CD4-positive, CD25-positive, alpha-beta regulatory T cell (primary cell): ENCODE measurements at regions not wholly inside any gene's neighbourhood (a gene's known extent, or its start where the extent isn't known, plus 50 kb on each side); places are given as distances from the start of the nearest gene placed in this dataset.

Source experiments
- ATAC-seq, 2 donors: fragments of 150-1000 bp; cut with Tn5 transposase; one replicate each; pipeline ENCODE4 v1.10.0; 2021; ENCODE audit warnings: low read depth in 2 of 2, moderate number of reproducible peaks in 2 of 2, moderate library complexity in 1 of 2
- DNase-seq, 3 donors: peaks; one replicate each; pipeline versions ENCODE4 v3.0.0 to v3.0.0-alpha.2; 2012 to 2022; ENCODE audit warnings: mixed read lengths in 1 of 3
- H3K27ac ChIP-seq: one replicate; pipeline ENCODE4 v1.7.0; 2013; ENCODE audit warnings: mild to moderate bottlenecking, low read length; ENCODE audit not compliant: insufficient read depth, poor library complexity, severe bottlenecking
- H3K27me3 ChIP-seq: one replicate; pipeline ENCODE4 v1.7.0; 2013; ENCODE audit warnings: low read length; ENCODE audit not compliant: control insufficient read depth, insufficient read depth
- H3K36me3 ChIP-seq: one replicate; pipeline ENCODE4 v1.7.0; 2013; ENCODE audit warnings: mild to moderate bottlenecking, low read length, moderate library complexity; ENCODE audit not compliant: control insufficient read depth, insufficient read depth
- H3K4me1 ChIP-seq: 2 replicates; pipeline ENCODE4 v1.7.0; 2013; ENCODE audit warnings: mild to moderate bottlenecking, low read length; ENCODE audit not compliant: insufficient read depth, control insufficient read depth, poor library complexity, severe bottlenecking
- H3K4me3 ChIP-seq: one replicate; pipeline ENCODE4 v1.7.0; 2013; ENCODE audit warnings: low read depth, mild to moderate bottlenecking, low read length, moderate library complexity
- H3K9me3 ChIP-seq, 2 experiments: 1 replicate in 1 of 2; 2 replicates in 1 of 2; pipeline ENCODE4 v1.7.0; 2013; ENCODE audit warnings: low read length in 2 of 2, mild to moderate bottlenecking in 1 of 2, moderate library complexity in 1 of 2; ENCODE audit not compliant: control insufficient read depth in 2 of 2
- H3K27ac Mint-ChIP-seq, 3 donors: one replicate each; pipeline ENCODE4 v1.8.0; 2020 to 2022; ENCODE audit warnings: mild to moderate bottlenecking in 3 of 3, mixed read lengths in 3 of 3, moderate library complexity in 2 of 3
- H3K27me3 Mint-ChIP-seq: one replicate; pipeline ENCODE4 v1.8.0; 2022; ENCODE audit warnings: mild to moderate bottlenecking, mixed read lengths
- H3K36me3 Mint-ChIP-seq: one replicate; pipeline ENCODE4 v1.8.0; 2020; ENCODE audit warnings: mixed read lengths
- H3K4me1 Mint-ChIP-seq, 4 donors: one replicate each; pipeline ENCODE4 v1.8.0; 2020 to 2022; ENCODE audit warnings: mixed read lengths in 4 of 4, mild to moderate bottlenecking in 1 of 4
- H3K4me3 Mint-ChIP-seq, 4 donors: one replicate each; pipeline ENCODE4 v1.8.0; 2020 to 2022; ENCODE audit warnings: mild to moderate bottlenecking in 4 of 4, mixed read lengths in 4 of 4, moderate library complexity in 3 of 4
- H3K9me3 Mint-ChIP-seq, 7 donors: one replicate each; pipeline ENCODE4 v1.8.0; 2020 to 2022; ENCODE audit warnings: mixed read lengths in 7 of 7, mild to moderate bottlenecking in 3 of 7, moderate library complexity in 2 of 7

DNA sequence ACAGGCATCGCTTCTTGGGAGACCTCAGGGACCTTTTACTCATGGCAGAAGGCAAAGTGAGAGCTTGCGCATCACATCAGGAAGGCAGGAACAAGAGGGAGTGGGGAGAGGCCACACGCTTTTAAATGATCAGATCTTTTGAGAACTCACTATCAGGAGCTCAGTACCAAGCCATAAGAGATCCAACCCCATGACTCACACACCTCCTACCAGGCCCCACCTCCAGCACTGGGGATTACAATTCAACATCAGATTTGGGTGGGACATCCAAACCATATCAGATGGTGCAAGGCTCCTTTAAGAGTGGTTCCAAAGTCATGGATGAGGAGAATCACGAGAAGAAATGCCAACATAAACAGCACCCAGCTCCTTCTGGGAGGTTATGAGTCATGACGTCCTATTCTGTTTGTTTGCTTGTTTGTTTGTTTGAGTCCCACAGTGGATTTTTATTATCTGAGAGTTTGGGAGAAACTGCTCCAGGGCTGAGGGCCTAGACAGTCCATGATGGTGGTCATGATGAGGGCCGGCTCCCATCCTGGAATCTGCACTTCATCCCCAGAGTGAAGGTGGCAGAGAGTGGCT is 453.5 kb downstream of the GADD45G start:
- Mint-ChIP-seq H3K4me1 (no peaks in the 10 kb centered on the region), H3K27me3 (peaks cover 12% of the 10 kb centered on the region), H3K36me3 (no peaks in the 10 kb centered on the region), H3K9me3 (peaks cover 0 to 5% (median 0%) of the 10 kb centered on the region in 7 donors), H3K4me3 (no peak overlapping the region), H3K27ac (no peak overlapping the region)
- Histone ChIP-seq H3K27ac (no peak overlapping the region), H3K36me3 (no peaks in the 10 kb centered on the region), H3K9me3 (no peaks in the 10 kb centered on the region), H3K4me3 (no peak overlapping the region), H3K27me3 (peaks cover 3% of the 10 kb centered on the region), H3K4me1 (no peaks in the 10 kb centered on the region)
- ATAC-seq (no peak), DNase-seq (no peak)

DNA sequence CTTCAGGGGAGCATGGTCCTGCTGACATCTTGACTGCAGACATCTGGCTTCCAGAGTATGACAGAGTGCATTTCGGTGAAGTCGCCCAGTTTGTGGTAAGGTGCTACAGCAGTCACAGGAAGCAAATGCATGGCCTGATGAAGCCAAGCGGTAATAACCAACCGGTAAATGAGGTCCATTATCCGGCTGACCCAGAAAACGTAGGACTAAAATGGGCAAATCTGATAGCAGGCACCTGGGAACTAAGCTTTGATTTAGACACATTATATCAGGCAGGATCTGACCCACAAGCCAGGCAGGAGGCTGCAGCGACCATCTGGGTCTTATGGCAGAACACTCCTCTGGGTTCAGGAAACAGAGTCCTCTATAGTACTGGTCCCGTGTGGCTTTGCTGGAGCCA is 454.6 kb downstream of the GADD45G start:
- Mint-ChIP-seq H3K36me3 (no peaks in the 10 kb centered on the region), H3K9me3 (peaks cover 0 to 5% (median 0%) of the 10 kb centered on the region in 7 donors), H3K4me1 (no peaks in the 10 kb centered on the region), H3K27me3 (peaks cover 16% of the 10 kb centered on the region), H3K4me3 (no peak overlapping the region), H3K27ac (no peak overlapping the region)
- H3K4me3 ChIP-seq: no peak overlapping the region
- ATAC-seq (no peak), DNase-seq (no peak)
- no peak overlapping the region for H3K27ac ChIP-seq
- no peaks in the 10 kb centered on the region for H3K36me3 ChIP-seq
- H3K4me1 ChIP-seq: no peaks in the 10 kb centered on the region
- H3K27me3 ChIP-seq: peaks cover 3% of the 10 kb centered on the region
- H3K9me3 ChIP-seq: no peaks in the 10 kb centered on the region

DNA sequence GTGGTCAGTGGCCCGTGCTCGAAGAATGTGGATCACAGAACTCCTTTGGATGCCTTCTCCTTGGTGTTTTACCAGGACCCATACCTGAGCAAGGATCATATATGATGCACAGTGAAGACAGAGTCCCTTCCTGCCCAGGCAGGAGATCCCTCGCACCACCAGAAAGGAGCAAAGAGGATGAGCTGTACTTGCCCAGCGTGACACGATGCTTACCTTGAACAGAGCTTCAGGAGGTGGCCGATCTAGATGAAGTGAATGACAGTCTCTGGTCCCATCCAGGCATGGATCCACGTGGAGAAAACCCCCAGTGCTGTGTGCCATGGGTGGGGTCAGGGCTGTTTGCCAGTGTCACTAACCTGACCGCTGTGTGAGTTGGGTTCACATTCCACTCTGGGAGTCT is 455.4 kb downstream of the GADD45G start:
- Histone ChIP-seq H3K4me3 (no peak overlapping the region), H3K4me1 (no peaks in the 10 kb centered on the region), H3K27me3 (peaks cover 2% of the 10 kb centered on the region), H3K36me3 (no peaks in the 10 kb centered on the region), H3K9me3 (no peaks in the 10 kb centered on the region), H3K27ac (no peak overlapping the region)
- Mint-ChIP-seq H3K4me3 (no peak overlapping the region), H3K27ac (no peak overlapping the region), H3K36me3 (no peaks in the 10 kb centered on the region), H3K9me3 (peaks cover 0 to 5% (median 0%) of the 10 kb centered on the region in 7 donors), H3K27me3 (peaks cover 16% of the 10 kb centered on the region), H3K4me1 (no peaks in the 10 kb centered on the region)
- DNase-seq: no peak
- ATAC-seq: no peak

DNA sequence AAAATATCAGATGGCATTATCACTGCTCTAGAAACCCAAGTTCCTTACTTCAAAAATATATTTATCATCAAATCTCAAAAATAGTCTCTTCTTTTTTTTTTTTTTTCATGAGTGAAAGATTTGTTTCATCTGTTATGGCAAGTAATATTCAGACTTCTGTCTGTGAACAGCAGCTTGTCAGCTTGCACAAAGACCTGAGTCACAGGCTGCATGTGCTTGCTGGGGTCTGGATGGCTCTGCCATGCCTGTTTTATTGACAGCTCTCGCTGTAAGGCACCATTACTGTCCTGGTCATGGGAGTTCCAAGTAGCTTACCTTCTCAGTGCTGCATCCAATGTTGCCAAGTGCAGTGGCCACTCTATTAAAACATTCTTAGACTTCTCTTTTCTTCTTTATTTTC is 456.4 kb downstream of the GADD45G start:
- peaks cover 0 to 2% (median 0%) of the 10 kb centered on the region in 7 donors for H3K9me3 Mint-ChIP-seq
- ATAC-seq (no peak), DNase-seq (no peak)
- H3K4me1 Mint-ChIP-seq: no peaks in the 10 kb centered on the region
- no peaks in the 10 kb centered on the region for H3K36me3 Mint-ChIP-seq
- H3K27me3 Mint-ChIP-seq: peaks cover 13% of the 10 kb centered on the region
- H3K4me3 Mint-ChIP-seq: no peak overlapping the region
- H3K9me3 ChIP-seq: no peaks in the 10 kb centered on the region
- peaks cover 2% of the 10 kb centered on the region for H3K27me3 ChIP-seq
- H3K4me3 ChIP-seq: no peak overlapping the region
- no peaks in the 10 kb centered on the region for H3K4me1 ChIP-seq
- H3K27ac Mint-ChIP-seq: no peak overlapping the region
- no peak overlapping the region for H3K27ac ChIP-seq
- no peaks in the 10 kb centered on the region for H3K36me3 ChIP-seq

DNA sequence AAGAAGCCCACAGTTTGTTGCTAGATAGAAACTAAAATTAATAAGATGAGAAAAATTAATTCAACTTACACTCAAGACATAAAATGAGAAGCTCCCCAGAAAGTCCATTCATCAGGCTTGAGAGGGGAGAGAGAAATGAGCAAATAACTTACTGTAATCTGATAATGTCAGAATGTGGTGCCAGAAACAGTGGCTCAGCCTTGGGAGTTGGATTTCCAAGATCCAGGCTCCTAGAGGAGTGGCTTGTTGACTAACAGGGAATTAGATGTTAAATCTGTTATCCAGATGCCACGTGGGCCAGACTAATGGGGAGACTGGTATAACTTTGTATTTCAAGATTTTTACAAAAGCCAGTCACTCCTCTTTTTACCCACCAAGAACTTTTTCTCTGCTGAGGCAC is 458.2 kb downstream of the GADD45G start:
- no peak overlapping the region for H3K27ac Mint-ChIP-seq
- peaks cover 2% of the 10 kb centered on the region for H3K27me3 ChIP-seq
- no peak for DNase-seq
- H3K27ac ChIP-seq: no peak overlapping the region
- no peak overlapping the region for H3K4me3 ChIP-seq
- H3K4me1 Mint-ChIP-seq: no peaks in the 10 kb centered on the region
- H3K36me3 Mint-ChIP-seq: no peaks in the 10 kb centered on the region
- no peaks in the 10 kb centered on the region for H3K36me3 ChIP-seq
- H3K27me3 Mint-ChIP-seq: peaks cover 21% of the 10 kb centered on the region
- peaks cover 0 to 2% (median 0%) of the 10 kb centered on the region in 7 donors for H3K9me3 Mint-ChIP-seq
- no peaks in the 10 kb centered on the region for H3K4me1 ChIP-seq
- ATAC-seq: no peak
- H3K4me3 Mint-ChIP-seq: no peak overlapping the region
- no peaks in the 10 kb centered on the region for H3K9me3 ChIP-seq

DNA sequence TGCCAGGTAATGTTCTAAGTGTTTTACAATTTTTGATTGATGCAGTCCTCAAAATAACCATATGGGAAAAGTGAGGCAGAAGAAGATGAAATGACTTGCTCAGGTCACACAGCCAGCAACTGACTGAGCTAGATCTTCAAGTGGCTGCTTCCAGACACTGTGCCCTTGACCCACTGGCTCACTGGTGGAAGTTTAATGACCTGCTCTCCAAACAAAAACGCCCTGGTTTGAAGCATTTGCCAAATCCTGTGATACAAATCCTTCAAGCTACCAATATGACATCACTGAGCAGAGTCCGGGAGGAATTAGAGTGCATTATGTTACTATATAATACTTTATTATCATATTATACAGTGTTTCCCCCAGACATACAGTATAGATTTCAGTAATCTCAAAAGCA is 459.4 kb downstream of the GADD45G start:
- peaks cover 27% of the 10 kb centered on the region for H3K27me3 Mint-ChIP-seq
- Histone ChIP-seq H3K4me3 (no peak overlapping the region), H3K4me1 (no peaks in the 10 kb centered on the region), H3K36me3 (no peaks in the 10 kb centered on the region), H3K27me3 (peaks cover 8% of the 10 kb centered on the region), H3K27ac (no peak overlapping the region), H3K9me3 (no peaks in the 10 kb centered on the region)
- no peaks in the 10 kb centered on the region for H3K36me3 Mint-ChIP-seq
- peaks cover 0 to 2% (median 0%) of the 10 kb centered on the region in 7 donors for H3K9me3 Mint-ChIP-seq
- ATAC-seq (no peak), DNase-seq (no peak)
- H3K4me1 Mint-ChIP-seq: no peaks in the 10 kb centered on the region
- no peak overlapping the region for H3K27ac Mint-ChIP-seq
- H3K4me3 Mint-ChIP-seq: no peak overlapping the region

DNA sequence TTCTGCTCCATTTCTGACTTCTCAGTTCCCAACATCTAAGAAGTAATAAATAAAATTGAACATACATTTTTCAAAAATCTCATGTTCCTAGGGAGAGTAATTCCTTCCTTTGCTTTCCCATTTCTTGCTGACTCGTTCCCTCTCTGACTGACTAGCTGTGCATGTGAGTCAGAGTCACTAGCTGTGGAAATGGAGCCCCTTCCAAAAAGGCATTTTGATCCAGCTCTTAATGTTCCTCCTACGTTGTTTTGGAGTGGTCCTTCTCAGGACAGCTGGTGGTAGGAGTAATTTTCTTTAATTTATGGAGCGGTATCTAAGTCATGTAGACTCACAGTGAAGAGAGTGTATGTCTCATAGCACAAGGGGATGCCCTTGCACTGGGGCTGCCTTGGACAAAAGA is 460.2 kb downstream of the GADD45G start:
- H3K27ac Mint-ChIP-seq: no peak overlapping the region

DNA sequence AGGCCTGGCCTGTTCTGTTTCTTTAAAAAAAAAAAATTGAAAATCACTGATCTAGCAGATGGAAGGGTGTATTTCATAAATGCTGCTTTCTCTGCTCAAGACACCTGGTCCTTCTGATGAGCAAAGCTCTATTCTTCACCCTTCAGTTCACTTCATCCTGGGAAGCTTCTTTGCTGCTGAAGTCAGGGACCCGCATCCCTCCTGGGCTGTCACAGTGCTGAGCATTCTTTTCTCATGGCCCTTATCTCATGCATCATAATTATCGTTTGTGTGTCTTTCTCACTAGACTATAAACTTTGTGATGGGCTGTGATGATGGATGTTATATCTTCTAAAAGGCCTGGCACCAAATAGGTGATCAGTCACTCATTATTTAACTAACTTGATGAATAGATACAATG is 461.0 kb downstream of the GADD45G start:
- no peaks in the 10 kb centered on the region for H3K36me3 Mint-ChIP-seq
- H3K9me3 Mint-ChIP-seq: peaks cover 0 to 2% (median 0%) of the 10 kb centered on the region in 7 donors
- no peak for ATAC-seq
- Histone ChIP-seq H3K4me1 (no peaks in the 10 kb centered on the region), H3K27me3 (peaks cover 8% of the 10 kb centered on the region), H3K4me3 (no peak overlapping the region), H3K9me3 (no peaks in the 10 kb centered on the region), H3K36me3 (no peaks in the 10 kb centered on the region), H3K27ac (no peak overlapping the region)
- no peak overlapping the region for H3K27ac Mint-ChIP-seq
- no peaks in the 10 kb centered on the region for H3K4me1 Mint-ChIP-seq
- no peak for DNase-seq
- H3K4me3 Mint-ChIP-seq: no peak overlapping the region
- peaks cover 37% of the 10 kb centered on the region for H3K27me3 Mint-ChIP-seq

More for the DNA sequence above, 460.2 kb downstream of the GADD45G start:
- H3K4me1 Mint-ChIP-seq: no peaks in the 10 kb centered on the region
- no peak overlapping the region for H3K27ac ChIP-seq
- no peaks in the 10 kb centered on the region for H3K9me3 ChIP-seq
- DNase-seq (no peak), ATAC-seq (no peak)
- H3K4me1 ChIP-seq: no peaks in the 10 kb centered on the region
- H3K4me3 Mint-ChIP-seq: no peak overlapping the region
- peaks cover 0 to 2% (median 0%) of the 10 kb centered on the region in 7 donors for H3K9me3 Mint-ChIP-seq
- H3K27me3 Mint-ChIP-seq: peaks cover 31% of the 10 kb centered on the region
- no peaks in the 10 kb centered on the region for H3K36me3 Mint-ChIP-seq
- no peak overlapping the region for H3K4me3 ChIP-seq
- no peaks in the 10 kb centered on the region for H3K36me3 ChIP-seq
- H3K27me3 ChIP-seq: peaks cover 8% of the 10 kb centered on the region
